Stimulated activated CD8-positive, alpha-beta memory T cell treated with anti-CD3 and anti-CD28 coated beads, Interleukin-12 subunit alpha, Interleukin-12 subunit beta, amount 100 ng/mL, for 4 hours (primary cell): ENCODE measurements at regions not wholly inside any gene's neighbourhood (a gene's known extent, or its start where the extent isn't known, plus 50 kb on each side); places are given as distances from the start of the nearest gene placed in this dataset.

Experiments used
- DNase-seq: peaks from one replicate; pipeline ENCODE4 v3.0.0-alpha.2; 2020; ENCODE audit warnings: low read depth

- no peak for DNase-seq
Observed at GRCh38 chr2:134144651-134145050, 109.2 kb upstream of the MGAT5 start.

GRCh38 chr2:134145519-134145918 is 108.4 kb upstream of the MGAT5 start:
- no peak for DNase-seq

- no peak for DNase-seq
Observed at GRCh38 chr2:134146161-134146560, 107.7 kb upstream of the MGAT5 start.

- no peak for DNase-seq
Observed at GRCh38 chr2:134146620-134147019, 107.3 kb upstream of the MGAT5 start.

GRCh38 chr2:134148172-134148571 is 105.7 kb upstream of the MGAT5 start:
- no peak for DNase-seq

GRCh38 chr2:134148843-134149472 is 104.9 kb upstream of the MGAT5 start:
- no peak for DNase-seq

- no peak for DNase-seq
Observed at GRCh38 chr2:134149904-134150303, 104.0 kb upstream of the MGAT5 start.

GRCh38 chr2:134150760-134151159 is 103.1 kb upstream of the MGAT5 start:
- no peak for DNase-seq

- DNase-seq: no peak
Observed at GRCh38 chr2:134152045-134153010, 101.5 kb upstream of the MGAT5 start.

- DNase-seq: no peak
Observed at GRCh38 chr2:134153294-134153880, 100.5 kb upstream of the MGAT5 start.

- DNase-seq: no peak
Observed at GRCh38 chr2:134154246-134154645, 99.6 kb upstream of the MGAT5 start.

- DNase-seq: no peak
Observed at GRCh38 chr2:134155134-134155533, 98.7 kb upstream of the MGAT5 start.

- no peak for DNase-seq
Observed at GRCh38 chr2:134158295-134158694, 95.6 kb upstream of the MGAT5 start.

- no peak for DNase-seq
Observed at GRCh38 chr2:134161170-134161547, 92.7 kb upstream of the MGAT5 start.

- no peak for DNase-seq
Observed at GRCh38 chr2:134163336-134163735, 90.5 kb upstream of the MGAT5 start.

GRCh38 chr2:134164306-134164705 is 89.6 kb upstream of the MGAT5 start:
- no peak for DNase-seq

GRCh38 chr2:134167015-134167414 is 86.9 kb upstream of the MGAT5 start:
- DNase-seq: no peak

GRCh38 chr2:134169788-134170187 is 84.1 kb upstream of the MGAT5 start:
- no peak for DNase-seq

GRCh38 chr2:134170294-134170693 is 83.6 kb upstream of the MGAT5 start:
- DNase-seq: no peak

- no peak for DNase-seq
Observed at GRCh38 chr2:134170700-134171099, 83.2 kb upstream of the MGAT5 start.

- no peak for DNase-seq
Observed at GRCh38 chr2:134173338-134174016, 80.4 kb upstream of the MGAT5 start.

- DNase-seq: no peak
Observed at GRCh38 chr2:134174711-134175110, 79.2 kb upstream of the MGAT5 start.
